ENCODE measurements at regions not wholly inside any gene's neighbourhood (a gene's known extent, or its start where the extent isn't known, plus 50 kb on each side); places are given as distances from the start of the nearest gene placed in this dataset.

DNA sequence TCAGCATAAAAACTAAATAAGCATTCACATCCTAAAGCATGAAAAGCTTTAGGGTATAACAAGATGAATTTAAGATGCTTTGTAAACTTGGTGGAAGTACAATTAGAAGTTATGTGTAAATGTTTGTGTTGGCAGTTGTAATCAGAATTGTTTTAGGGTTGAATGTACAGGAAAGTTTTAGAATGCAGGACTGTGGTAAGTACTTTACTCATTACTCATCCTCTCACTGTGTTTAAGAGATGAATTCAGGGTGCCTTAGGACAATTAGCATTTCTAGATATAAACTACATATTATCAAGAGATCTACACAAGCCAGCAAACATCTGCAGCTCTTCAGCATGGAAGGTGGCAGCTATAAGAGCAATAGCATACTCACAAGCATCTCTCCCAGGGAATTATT is 77.5 kb upstream of the ELOVL6 start:
- no peak for FAIRE-seq

DNA sequence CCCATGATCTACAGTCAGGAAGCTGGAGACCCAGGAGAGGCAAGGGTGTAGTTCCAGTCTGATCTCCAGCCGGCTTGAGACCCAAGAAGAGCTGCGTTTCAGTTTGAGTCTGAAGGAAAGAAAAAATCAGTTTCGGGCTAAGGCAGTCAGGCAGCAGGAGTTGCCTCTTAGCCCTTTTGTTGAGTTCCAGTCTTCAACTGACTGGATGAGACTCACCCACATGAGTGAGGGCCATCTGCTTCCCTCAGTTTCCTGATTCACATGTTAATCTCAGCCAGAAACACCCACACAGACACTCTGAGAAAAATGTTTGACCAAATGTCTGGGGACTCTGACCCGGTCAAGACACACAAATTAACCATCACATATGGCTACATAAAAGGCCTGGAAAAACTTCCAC is 73.6 kb upstream of the ELOVL6 start:
- FAIRE-seq, result no peak

DNA sequence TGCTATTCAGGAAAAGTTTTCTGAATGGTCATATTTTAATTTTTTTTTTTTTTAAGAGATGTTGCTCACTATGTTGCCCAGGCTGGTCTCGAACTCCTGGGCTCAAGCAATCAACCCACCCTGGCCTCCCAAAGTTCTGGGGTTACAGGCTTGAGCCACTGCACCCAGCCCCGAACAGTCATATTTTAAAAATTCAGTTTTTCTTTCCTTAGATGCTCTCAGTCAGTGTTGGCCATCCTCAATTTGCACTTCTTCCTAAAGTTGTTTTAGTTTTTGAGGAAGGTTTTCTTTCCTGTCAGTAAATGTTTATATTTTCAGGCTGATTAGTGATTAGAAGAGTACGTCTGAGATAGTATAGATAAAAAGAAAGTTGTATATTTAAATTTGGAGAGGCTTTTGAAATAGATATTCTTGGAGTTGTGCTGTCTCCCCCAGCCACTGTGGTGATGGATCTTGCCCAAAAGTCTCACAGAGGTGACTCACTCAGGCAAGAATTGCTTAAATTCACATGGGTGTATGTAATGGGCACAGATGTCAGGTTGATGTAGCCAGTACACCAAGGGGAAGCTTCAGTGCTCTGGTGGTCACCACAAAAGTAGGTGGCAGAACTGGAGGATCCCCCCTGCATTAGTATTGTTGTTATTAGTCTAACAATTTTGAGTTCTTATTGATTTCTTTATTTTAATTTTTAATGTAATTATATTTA is 72.2 kb upstream of the ELOVL6 start:
- FAIRE-seq, result no peak

DNA sequence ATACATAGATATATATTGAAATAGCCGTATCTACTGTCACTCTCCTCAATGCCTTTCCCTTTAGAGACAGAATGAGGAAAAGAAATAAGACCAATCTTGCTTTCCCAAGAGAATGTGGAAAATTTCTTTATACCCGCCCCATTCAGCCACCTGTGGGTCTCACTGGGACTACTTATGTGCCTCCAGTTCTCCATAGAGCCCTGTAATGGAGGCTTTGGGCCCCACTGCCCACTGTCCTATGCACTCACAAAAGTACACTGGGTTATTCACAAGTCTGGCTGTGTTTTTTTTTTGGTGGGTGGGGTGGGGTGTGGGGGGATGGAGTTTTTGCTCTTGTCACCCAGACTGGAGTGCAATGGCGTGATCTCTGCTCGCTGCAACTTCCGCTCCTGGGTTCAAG is 70.4 kb upstream of the ELOVL6 start:
- no peak for FAIRE-seq

DNA sequence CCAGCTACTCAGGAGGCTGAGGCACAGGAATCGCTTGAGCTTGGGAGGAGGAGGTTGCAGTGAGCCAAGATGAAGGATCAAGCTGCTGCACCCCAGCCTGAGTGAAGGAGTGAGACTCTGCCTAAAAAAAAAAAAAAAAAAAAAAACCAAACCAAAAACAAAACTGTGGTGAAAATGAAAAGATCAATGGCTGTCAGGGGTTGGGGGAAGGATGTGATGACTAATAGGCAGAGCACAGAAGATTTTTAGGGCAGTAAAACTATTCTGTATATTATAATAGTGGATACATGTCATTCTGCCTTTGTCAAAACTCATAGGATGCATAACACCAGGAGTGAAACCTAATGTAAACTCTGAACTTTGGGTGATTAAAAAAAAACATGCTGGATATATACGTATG is 69.9 kb upstream of the ELOVL6 start:
- no peak for FAIRE-seq

DNA sequence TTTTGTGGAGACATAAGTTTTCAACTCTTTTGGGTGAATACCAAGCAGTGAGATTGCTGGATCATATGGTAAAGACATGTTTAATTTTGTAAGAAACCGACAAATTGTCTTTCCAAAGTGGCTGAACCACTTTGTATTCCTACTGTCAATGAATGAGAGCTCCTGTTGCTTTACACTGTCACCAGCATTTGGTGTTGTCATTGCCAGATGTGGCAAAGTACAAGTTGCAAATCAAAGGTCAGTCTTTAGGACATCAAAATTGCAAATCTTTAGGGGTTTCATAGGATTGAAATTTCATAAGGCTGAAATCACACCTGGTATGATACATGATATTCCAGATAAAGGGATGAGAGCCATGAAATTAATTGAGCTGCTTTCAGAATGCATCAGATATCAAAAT is 67.7 kb upstream of the ELOVL6 start:
- no peak for FAIRE-seq

DNA sequence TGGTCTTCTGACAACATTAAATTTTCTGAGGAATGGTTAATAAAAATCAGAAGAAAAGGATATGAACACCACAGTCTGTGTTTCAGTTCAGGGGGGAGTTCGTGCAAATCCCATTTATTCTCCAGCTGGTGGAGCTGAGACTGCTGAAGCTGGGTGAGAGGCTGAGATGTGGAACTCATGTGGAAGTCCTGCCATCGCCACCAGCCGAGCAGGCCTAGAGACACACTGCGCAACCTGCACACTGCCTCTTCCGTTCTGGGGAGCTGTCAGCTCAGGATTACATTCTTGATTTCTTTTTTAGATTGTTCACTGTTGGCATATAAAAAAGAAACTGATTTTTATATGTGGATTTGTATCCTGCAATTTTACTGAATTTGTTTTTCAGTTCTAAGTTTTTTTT is 66.6 kb upstream of the ELOVL6 start:
- no peak for FAIRE-seq

DNA sequence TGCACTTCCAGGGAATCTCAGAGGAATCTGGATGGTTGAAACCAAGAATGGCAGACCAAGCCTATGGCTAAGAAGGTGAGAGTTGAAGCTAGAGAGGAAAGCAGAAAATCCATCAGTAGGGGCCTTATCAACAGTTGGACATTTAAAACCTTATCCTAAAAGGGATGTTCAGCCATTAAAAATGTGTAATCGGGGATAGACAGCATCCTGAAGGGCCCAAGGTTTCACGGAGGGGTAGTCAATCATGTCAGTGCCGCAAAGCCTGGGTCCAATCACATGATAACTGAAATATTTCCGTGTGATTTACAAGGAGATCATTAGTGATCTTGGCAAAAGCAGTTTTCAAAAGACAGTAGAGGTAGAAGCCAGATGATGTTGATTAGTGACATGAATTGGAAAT is 61.9 kb upstream of the ELOVL6 start:
- FAIRE-seq, result no peak

DNA sequence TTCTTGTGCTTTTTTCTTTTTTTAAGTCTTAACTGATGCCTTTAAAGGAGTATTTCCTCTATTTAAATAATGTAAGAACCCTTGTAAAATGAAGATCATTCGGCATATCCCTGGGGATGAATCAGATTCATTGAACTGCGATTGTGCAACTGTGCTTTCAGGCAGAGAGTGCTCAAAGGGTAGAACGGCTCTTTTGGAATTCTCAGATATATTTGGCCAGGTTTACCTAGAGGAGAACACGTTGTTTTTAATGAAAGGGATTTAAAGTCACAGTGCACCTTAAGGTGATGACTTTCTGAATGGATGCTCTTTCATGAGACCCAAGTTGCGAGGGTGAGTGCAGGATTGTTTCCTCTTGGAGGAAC is 51.6 kb upstream of the ELOVL6 start:
- no peak for FAIRE-seq

DNA sequence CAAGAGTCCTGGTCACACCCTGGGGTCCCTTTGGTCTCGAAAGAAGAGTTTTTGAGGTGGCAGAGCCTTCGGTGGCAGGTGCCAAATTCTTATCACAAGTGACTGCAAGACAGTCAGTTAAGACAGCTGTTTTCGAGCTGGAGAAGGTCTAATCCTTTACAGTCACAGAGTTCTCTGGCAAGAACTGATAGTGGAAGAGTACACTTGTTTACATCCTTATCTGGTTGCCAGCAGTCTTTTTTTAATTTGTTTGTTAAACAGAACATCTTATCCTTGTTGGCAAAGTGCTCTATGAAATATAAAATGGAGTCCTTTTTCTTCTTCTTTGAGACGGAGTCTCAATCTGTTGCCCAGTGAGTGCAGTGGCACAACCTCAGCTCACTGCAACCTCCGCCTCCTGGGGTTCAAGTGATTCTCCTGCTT is 50.4 kb upstream of the ELOVL6 start:
- FAIRE-seq, result no peak

Data from colon (tissue), 2 donors.